HG03064 (cell line): ENCODE measurements at regions not wholly inside any gene's neighbourhood (a gene's known extent, or its start where the extent isn't known, plus 50 kb on each side); places are given as distances from the start of the nearest gene placed in this dataset.
A peak's percentile ranks its signal among the peaks of the same experiment; 100 is the strongest.
"Not testable (repeated sequence)": the region's sequence is repeated elsewhere in the genome, so short reads cannot be mapped to it uniquely, and the experiment has no call there.

Experiments used
- ATAC-seq: cut with Tn5 transposase; IDR thresholded peaks from one replicate; pipeline ENCODE4 v1.9.1; 2021; ENCODE audit warnings: low read depth; ENCODE audit not compliant: unreplicated experiment

DNA sequence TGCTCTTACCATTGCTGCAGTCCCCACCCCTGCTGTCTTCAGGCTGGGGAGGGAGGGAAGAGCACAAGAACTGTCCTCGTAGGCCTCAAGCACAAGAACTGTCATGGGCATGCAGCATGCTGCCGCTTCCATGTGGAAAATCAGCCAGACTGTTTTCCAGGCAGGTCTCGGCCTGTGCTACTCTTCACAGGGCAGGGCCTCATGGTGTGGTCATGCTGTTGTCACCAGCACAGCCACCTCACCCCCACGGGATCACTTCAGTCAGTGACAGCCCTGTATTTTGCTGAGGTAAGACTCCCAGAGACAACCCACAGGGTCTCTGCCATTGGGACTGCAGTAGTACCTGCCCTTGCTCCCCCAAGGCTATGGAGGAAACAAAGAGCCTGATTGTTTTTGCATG, 205.3 kb downstream of the NAP1L3 start:
- ATAC-seq, result no peak

DNA sequence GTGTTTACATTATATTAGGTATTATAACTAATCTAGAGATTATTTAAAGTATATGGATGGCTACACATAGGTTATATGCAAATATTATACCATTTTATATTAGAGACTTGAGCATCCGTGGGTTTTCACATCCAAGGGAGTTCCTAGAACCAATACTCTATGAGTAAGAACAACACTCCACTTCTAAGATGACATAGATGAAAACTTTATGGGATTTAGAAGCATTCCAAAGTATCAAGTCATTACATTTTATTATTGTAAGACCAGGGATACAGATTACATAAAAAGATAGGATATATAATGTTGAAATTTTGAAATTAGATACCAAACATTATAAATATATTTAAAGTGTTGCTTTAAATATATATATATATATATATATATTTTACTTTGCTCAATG, 207.0 kb downstream of the NAP1L3 start:
- ATAC-seq, result no peak

DNA sequence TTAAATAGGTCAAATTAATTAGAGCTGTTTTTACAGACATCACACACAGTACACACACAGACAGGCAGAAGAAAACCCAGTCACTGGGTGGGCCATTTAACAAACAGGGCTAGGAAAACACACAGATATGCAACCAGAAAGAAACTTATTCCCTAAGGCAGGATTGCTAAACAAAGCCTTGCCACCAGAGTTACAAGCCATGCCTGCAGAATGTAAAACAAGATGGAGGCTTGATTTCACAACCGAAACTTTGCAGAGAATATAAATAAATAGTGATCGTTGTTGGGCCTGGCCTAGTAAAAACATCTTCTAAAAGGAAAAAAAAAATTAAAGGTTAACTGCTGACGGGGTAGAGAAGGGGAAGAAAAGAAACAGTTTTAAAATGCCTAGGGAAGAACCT, 212.3 kb downstream of the NAP1L3 start:
- ATAC-seq, result no peak

DNA sequence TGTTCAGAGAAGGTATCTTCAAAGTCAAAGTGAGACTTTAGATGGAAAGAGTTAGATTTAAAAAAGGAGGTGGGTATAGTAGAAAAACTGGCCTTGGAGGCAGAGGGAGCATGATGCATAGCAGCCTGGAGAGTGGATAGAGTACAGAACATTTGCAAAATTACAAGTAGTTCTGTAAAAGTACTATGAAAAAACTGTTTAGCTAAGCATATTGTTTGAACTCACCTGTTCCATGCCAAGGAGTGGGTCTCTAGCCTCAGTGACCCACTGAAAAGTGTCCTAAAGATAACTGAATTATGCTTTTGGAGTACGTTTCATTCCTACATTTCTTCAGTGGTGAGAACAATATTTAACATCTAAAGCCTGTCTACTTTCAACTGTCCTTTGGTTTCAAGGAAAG, 218.9 kb downstream of the NAP1L3 start:
- no peak for ATAC-seq

DNA sequence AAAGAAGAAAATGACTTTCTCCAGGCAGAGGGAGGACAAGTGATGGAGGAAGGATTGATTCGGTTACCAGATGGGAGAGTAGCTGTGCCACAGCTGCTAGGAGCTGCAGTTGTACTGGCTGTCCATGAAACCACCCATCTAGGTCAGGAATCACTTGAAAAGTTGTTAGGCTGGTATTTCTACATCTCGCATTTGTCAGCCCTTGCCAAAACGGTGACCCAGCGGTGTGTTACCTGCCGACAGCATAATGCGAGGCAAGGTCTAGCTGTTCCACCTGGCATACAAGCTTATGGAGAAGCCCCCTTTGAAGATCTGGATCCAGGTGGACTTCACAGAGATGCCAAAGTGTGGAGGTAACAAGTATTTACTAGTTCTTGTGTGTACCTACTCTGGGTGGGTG, 238.7 kb downstream of the NAP1L3 start:
- ATAC-seq, result not testable (repeated sequence)

DNA sequence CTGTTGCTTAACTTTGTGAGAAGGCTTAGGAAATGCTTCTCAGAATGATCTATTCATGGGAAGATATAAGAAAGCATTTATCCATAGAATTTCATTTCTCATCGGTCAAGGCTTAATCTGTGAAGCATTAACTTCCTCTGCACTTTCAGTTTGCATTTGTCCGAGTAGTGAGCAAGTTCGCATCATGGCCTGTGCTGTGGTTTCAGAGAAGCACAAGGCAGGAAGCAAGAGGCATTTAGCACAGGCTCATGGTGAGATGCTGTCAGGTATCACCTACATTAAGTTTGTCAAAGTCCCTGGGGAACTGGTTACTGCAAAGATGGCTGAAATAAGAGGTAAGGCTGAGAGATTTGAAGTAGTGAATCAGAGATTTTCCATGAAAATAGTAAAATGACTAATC, 244.9 kb downstream of the NAP1L3 start:
- no peak for ATAC-seq

DNA sequence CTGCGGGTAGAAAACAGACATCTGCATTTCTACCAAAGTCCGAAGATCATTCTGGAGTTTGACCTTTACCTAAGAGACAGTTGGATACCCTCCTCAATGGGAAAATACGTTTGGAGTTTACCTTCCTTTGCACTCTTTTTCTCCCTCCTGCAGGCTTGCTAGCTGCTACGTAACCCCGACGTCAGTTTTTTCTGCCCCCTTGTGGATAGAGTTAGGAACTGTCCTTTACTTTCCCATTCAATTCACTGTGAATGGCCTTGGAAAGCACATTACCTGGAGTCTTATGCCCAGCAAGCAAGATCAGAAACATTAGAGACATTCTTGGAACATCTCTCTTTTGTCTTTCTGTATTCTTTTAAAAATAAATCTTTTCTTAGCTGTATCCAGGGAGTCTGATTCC, 250.7 kb downstream of the NAP1L3 start:
- ATAC-seq, result peak; percentile 82

DNA sequence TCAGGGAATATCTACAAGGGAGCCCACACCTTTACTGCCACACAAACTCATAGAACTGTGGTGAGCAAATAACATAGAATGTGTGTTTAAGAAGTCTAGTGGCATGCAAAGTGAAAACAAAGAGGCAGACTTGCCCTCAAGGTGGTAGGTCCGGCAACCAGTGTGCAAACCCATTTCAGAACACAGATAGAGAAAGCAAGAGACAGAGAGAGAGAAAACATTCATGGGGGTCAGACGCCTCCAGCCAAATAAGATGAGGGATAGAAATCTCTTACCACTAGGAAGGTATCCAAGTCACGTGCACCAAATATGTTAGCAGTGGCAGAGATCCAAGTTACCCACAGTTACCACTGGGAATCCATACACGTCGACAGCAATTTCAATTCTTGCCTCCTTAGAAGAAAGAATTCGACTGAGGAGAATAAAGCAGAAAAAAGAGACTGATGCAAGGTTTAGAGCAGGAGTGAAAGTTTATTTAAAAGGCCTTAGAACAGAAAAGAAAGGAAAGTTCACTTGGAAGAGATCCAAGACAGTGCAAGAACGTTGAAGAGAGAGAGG, 252.8 kb downstream of the NAP1L3 start:
- no peak for ATAC-seq

DNA sequence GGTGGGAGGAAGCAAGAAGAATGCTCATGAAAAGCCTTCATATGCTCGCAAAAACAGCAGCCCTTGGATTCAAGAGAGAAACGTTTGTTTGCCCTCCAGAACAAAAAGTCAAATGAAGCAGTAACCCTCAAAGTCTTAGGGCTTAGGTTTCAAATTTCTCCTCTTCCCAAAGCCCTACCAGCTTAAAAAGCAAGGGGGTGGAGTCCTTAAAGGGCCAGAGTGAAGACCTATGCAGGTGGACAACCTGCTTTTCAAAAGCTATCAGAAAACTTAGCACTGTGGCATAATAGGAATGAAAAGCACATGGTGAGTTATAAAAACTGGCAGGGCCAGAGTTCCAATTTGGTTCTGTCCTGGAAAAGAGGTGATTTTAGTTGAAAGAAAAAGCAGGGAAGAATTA, 253.3 kb downstream of the NAP1L3 start:
- ATAC-seq, result no peak

DNA sequence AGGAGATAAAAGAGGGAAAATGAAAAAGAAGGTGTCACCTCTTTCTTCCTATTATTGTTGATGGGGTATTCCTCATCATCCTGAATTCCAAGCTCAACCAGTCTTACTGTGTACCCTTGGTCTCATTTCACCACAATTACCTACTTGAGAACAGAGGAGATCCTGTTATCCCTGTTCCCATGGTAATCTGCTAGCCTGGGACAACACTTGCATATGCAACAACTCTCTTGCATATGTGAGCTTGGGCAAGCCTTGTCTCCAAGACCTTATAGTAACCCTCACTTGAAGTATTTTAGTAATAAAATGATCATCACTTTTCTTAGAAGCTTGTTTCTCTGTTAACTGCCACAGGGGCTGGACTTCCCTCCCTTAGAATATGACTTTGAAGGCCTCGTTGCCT, 253.7 kb downstream of the NAP1L3 start:
- ATAC-seq, result no peak

DNA sequence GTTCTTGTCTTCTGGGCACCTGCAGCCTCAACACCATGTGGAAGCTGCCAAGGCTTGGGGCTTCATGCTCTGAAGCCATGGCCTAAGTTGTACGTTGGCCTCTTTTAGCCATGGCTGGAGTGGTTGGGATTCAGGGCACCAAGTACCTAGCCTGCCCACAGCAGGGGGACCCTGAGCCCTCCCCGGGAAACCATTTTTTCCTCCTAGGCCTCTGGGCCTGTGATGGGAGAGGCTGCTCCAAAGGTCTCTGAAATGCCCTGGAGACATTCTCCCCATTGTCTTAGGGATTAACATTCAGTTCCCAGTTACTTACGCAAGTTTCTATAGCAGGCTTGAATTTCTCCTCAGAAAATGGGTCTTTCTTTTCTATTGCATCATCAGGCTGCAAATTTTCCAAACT, 269.3 kb downstream of the NAP1L3 start:
- no peak for ATAC-seq

DNA sequence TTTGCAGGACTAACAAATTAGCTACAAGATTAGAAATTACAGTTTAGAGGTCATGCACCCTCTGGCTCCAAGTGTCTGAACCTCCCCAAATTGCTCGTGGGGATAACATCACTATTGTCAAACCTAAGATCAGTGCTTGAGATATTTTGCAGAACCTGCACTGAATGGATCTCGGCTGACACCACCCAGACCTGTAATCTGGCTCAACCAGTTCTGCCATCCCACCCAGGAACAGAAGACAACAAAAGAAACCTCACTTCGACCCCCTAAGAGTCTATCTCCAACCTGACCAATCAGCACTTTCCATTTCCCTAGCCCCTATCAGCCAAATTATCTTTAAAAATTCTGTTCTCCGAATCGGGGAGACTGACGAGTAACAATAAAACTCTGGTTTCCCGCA, 318.7 kb downstream of the NAP1L3 start:
- ATAC-seq, result no peak

DNA sequence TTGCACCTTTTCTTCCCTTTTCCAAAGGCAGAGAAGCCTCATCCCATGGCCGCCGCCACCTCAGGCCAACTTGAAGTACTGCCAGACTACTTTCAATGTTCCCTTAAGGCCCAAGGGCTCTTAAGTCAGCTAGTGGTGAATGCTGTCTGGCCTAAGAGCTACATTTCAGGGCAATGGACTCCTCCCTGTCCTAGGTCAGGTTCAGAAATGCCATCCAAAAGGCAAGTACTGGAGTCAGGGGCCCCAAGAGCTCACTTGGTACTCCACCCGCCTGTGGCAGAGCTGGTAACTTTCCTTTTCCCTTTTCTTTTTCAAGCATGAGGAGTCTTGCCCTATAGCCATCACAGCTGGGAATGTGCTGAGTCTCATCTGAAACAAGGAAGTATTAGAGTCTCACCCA, 327.1 kb downstream of the NAP1L3 start:
- ATAC-seq, result no peak

DNA sequence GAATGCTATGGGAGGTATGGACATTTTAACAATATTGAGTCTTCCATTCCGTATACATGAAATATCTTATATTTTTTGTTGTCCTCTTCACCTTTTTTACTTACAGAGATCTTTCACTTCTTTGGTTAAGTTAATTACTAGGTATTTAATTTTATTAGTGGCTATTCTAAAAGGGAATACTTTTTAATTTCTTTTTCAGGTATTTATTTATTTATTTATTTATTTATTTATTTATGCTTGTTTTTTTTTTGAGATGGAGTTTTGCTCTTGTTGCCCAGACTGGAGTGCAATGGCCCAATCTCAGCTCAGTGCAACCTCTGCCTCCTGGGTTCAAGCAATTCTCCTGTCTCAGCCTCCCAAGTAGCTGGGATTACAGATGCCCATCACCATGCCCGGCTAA, 329.1 kb downstream of the NAP1L3 start:
- ATAC-seq, result not testable (repeated sequence)

DNA sequence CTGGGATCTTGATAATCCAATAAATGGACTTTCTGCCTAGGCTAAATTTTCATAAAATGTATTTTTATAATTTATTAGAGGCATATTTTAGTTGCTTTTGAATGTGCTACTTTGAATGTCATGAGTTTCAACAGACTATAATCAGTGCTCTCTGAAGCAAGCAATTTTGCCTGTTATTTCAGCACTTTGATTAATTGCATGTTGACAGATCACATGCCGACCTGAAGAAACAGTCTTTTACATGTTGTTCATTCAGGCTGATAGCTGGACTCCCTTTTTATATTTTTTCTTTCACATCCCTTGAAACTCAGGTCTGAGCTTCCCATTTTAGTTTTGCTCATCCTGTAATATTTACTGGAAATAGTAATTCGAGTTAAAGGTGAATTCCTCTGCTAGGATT, 341.0 kb downstream of the NAP1L3 start:
- no peak for ATAC-seq

DNA sequence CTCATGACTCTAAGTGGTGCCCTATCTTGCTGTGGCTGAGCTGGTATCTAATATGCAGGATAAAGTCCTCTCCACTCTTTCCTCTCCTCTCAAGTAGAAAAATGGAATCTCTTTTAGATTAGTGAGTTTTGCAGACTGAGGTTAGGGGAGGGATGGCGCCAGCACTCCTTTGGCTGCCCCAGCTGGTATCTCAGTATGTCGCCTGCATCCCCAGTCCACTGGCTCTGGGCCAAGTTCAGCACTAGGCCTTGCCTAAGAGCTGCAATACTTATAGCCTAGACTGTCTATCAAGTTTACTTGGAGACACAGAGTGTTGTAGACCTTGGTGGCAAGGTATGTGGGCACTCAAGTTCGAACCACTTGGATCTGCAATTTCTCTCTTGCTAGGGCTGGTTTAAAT, 351.3 kb downstream of the NAP1L3 start:
- ATAC-seq, result no peak

DNA sequence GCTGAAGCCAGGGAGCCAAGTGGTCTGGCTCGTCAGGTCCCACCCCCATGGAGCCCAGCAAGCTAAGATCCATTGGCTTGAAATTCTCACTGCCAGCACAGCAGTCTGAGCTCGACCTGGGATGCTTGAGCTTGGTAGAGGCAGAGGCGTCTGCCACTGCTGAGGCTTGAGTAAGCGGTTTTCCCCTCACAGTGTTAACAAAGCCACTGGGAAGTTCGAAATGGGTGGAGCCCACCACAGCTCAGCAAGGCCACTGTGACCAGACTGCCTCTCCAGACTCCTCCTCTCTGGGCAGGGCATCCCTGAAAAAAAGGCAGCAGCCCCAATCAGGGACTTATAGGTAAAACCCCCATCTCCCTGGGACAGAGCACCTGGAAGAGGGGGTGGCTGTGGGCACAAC, 353.8 kb downstream of the NAP1L3 start:
- no peak for ATAC-seq
